SK-N-SH treated with all-trans-retinoic acid at 6 μM for 48 hours (cell line): ENCODE measurements at regions not wholly inside any gene's neighbourhood (a gene's known extent, or its start where the extent isn't known, plus 50 kb on each side); places are given as distances from the start of the nearest gene placed in this dataset.

Experiments
- ATAC-seq: fragments of 200-7000 bp; cut with Tn5 transposase; 3 replicates; pipeline ENCODE4 v1.9.1; 2020; ENCODE audit warnings: mild to moderate bottlenecking, moderate library complexity
- ARNTL ChIP-seq: fragments of 450-650 bp; formaldehyde crosslinking; IDR thresholded peaks from 2 replicates; pipeline ENCODE4 v1.5.0; 2020; ENCODE audit warnings: low read depth, mild to moderate bottlenecking, moderate library complexity, borderline replicate concordance
- BACH2 ChIP-seq: fragments of 250-450 bp; sonication (Bioruptor Pico); IDR thresholded peaks from 2 replicates; pipeline ENCODE4 v1.9.0; 2021; ENCODE audit warnings: mild to moderate bottlenecking, borderline replicate concordance
- CREB5 ChIP-seq: fragments of 250-450 bp; sonication (Bioruptor Pico); IDR thresholded peaks from 2 replicates; pipeline ENCODE4 v1.5.1; 2020; ENCODE audit warnings: low read depth, mild to moderate bottlenecking, moderate library complexity
- CSDC2 ChIP-seq: fragments of 250-450 bp; sonication (Bioruptor Pico); IDR thresholded peaks from 2 replicates; pipeline ENCODE4 v1.5.0; 2020; ENCODE audit warnings: mild to moderate bottlenecking, moderate library complexity
- CSRNP3 ChIP-seq: fragments of 250-450 bp; sonication (Bioruptor Pico); IDR thresholded peaks from 2 replicates; pipeline ENCODE4 v1.5.1; 2021; ENCODE audit warnings: mild to moderate bottlenecking, moderate library complexity
- GLIS3 ChIP-seq: fragments of 250-450 bp; sonication (Bioruptor Pico); IDR thresholded peaks from 2 replicates; pipeline ENCODE4 v1.5.0; 2020; ENCODE audit warnings: mild to moderate bottlenecking, moderate library complexity
- OSR1 ChIP-seq: fragments of 250-450 bp; sonication (Bioruptor Pico); IDR thresholded peaks from 2 replicates; pipeline ENCODE4 v1.8.0; 2022; ENCODE audit warnings: moderate library complexity, mild to moderate bottlenecking, inconsistent platforms
- PATZ1 ChIP-seq: fragments of 250-450 bp; sonication (Bioruptor Pico); IDR thresholded peaks from 2 replicates; pipeline ENCODE4 v1.8.0; 2020; ENCODE audit warnings: mild to moderate bottlenecking, moderate library complexity, borderline replicate concordance
- POU6F1 ChIP-seq: fragments of 250-450 bp; sonication (Bioruptor Pico); IDR thresholded peaks from 2 replicates; pipeline ENCODE4 v1.8.0; 2021; ENCODE audit warnings: low read depth, mild to moderate bottlenecking, moderate library complexity, borderline replicate concordance
- RARB ChIP-seq: fragments of 250-450 bp; sonication (Bioruptor Pico); IDR thresholded peaks from 2 replicates; pipeline ENCODE4 v1.8.0; 2021; ENCODE audit warnings: mild to moderate bottlenecking, moderate library complexity
- SNAI2 ChIP-seq: fragments of 250-450 bp; sonication (Bioruptor Pico); IDR thresholded peaks from 2 replicates; pipeline ENCODE4 v1.5.0; 2020; ENCODE audit warnings: mild to moderate bottlenecking, moderate library complexity
- TSHZ2 ChIP-seq: fragments of 250-450 bp; sonication (Bioruptor Pico); IDR thresholded peaks from 2 replicates; pipeline ENCODE4 v1.5.0; 2020; ENCODE audit warnings: mild to moderate bottlenecking, moderate library complexity
- ZC3H10 ChIP-seq: fragments of 250-450 bp; sonication (Bioruptor Pico); IDR thresholded peaks from 2 replicates; pipeline ENCODE4 v1.5.1; 2021; ENCODE audit warnings: mild to moderate bottlenecking, moderate library complexity
- ZFP30 ChIP-seq: fragments of 450-650 bp; formaldehyde crosslinking; IDR thresholded peaks from 2 replicates; pipeline ENCODE4 v1.5.0; 2022; ENCODE audit warnings: mild to moderate bottlenecking, moderate library complexity
- ZNF70 ChIP-seq: fragments of 450-650 bp; formaldehyde crosslinking; IDR thresholded peaks from 2 replicates; pipeline ENCODE4 v1.5.0; 2020; ENCODE audit warnings: mild to moderate bottlenecking, moderate library complexity

GRCh38 chr7:11899247-11899646, 67.2 kb upstream of the THSD7A start (continued):
- TF ChIP-seq TSHZ2 (no peak), BACH2 (no peak), SNAI2 (no peak)

GRCh38 chr7:11910253-11910652, 78.3 kb upstream of the THSD7A start:
- TF ChIP-seq TSHZ2 (no peak), CSDC2 (CRISPR knock-in tag) (no peak), ZNF70 (no peak), ZC3H10 (CRISPR knock-in tag) (no peak), ARNTL (CRISPR knock-in tag) (no peak), POU6F1 (CRISPR knock-in tag) (no peak)
- no peak for ATAC-seq

- ATAC-seq, result no peak
- TF ChIP-seq RARB (CRISPR knock-in tag) (no peak), CSRNP3 (CRISPR knock-in tag) (no peak), POU6F1 (CRISPR knock-in tag) (no peak), OSR1 (CRISPR knock-in tag) (no peak)
These were observed 79.9 kb upstream of the THSD7A start for GRCh38 chr7:11911900-11912299.

GRCh38 chr7:11914645-11915044, 82.6 kb upstream of the THSD7A start:
- TF ChIP-seq OSR1 (CRISPR knock-in tag) (no peak), SNAI2 (no peak), PATZ1 (no peak), CREB5 (CRISPR knock-in tag) (no peak), GLIS3 (CRISPR knock-in tag) (no peak), ZFP30 (CRISPR knock-in tag) (no peak)
- TF ChIP-seq, all 23 proteins: peak for 0
- no peak for ATAC-seq
